GM19240 (cell line): ENCODE measurements at regions not wholly inside any gene's neighbourhood (a gene's known extent, or its start where the extent isn't known, plus 50 kb on each side); places are given as distances from the start of the nearest gene placed in this dataset.

Source experiments
- DNase-seq: peaks from one replicate; pipeline ENCODE4 v3.0.0; 2011; ENCODE audit warnings: low spot score; ENCODE audit not compliant: insufficient read length

GRCh38 chr2:60167089-60167488, 386.4 kb downstream of the BCL11A start:
- no peak for DNase-seq

- no peak for DNase-seq
Measured at GRCh38 chr2:60163691-60164090, 389.8 kb downstream of the BCL11A start.

GRCh38 chr2:60159519-60159918, 393.9 kb downstream of the BCL11A start:
- no peak for DNase-seq

- DNase-seq = no peak
Measured at GRCh38 chr2:60158262-60158661, 395.2 kb downstream of the BCL11A start.

GRCh38 chr2:60157283-60157682, 396.2 kb downstream of the BCL11A start:
- no peak for DNase-seq

DNA sequence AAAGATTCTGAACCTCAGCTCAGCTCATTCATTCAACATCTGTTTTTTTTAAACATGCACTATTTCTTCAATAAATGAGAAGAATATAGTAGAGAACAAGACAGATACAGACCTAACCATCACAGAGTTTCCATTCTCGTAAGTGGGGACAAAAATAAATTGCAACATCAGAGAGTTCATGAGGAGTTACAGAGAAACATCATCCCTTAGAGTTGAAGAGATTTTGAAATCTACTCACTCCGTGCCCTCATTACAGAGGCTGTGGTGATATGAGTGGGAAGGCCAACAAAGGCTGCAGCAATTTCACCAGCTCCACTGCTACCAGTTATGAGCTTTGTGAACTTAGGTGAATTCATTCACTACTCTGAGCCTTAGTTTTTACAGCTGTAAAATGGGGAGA, 399.3 kb downstream of the BCL11A start:
- no peak for DNase-seq

DNA sequence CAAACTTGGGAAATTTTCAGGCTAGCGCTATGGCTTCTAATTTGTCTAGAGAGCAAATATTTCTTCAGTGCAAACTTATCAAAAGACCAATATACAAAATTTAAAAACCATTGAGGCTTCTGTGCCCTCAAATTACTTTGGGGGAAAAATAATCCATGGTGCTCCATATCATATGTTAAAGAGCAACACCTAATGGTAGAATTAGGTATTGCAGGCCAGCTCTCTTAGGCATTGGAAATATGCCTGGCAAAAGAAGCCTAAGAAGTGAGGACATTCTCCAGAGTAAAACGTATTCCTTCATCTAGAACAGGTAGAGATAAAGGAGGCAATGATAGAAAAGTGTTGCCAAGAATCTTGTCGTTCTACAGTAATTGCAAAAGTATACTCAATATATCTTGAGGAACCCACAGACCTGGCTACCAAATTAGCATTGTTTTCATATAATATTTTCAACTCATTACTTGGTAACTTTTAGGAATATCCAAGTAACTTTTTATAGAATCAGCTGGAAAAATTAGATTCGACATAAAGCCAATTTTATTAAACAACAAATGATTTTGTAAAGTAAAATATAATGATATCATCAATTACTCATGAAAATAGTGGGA, 401.1 kb downstream of the BCL11A start:
- no peak for DNase-seq

DNA sequence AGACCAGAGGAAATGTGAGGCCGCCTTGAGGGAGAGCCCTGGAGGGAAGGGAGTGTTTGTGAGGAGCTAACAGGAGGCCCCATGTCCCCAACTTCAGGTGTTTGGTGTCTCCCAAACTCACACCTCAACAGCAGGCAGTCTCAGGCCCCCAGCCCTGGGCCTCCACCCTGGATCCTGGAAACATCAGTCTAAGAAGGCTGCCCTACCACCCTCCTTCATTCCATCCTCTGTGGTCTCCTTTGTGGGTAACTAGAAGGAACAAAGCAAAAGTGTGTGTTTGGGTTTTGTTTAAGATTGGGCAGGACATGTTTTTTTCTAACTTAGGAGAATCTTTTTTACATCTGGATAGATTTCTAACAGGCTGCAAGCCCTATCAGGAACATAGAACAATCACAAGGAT, 404.3 kb downstream of the BCL11A start:
- no peak for DNase-seq

GRCh38 chr2:60148716-60149115, 404.7 kb downstream of the BCL11A start:
- no peak for DNase-seq

- DNase-seq = no peak
Measured at GRCh38 chr2:60140185-60140584, 413.3 kb downstream of the BCL11A start.

- no peak for DNase-seq
Measured at GRCh38 chr2:60136913-60137312, 416.5 kb downstream of the BCL11A start.

DNA sequence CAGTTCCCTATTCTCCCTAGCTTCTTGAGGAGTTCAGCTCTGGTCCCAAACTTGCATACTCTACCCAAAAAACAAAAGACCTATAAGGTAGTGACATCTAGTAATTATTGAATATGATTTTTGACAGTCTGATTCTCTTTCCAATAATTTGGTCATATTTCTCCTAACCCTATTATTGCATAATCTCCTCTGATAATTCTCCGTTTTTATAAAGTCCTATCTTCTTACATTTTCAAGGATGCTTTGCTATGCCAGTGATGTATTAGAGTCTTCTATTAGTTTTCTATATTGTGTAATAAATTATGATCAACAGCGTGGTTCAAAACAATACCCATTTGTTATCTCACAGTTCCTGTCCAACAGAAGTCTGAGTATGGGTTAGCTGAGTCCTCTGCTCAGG, 426.3 kb downstream of the BCL11A start:
- DNase-seq = no peak

DNA sequence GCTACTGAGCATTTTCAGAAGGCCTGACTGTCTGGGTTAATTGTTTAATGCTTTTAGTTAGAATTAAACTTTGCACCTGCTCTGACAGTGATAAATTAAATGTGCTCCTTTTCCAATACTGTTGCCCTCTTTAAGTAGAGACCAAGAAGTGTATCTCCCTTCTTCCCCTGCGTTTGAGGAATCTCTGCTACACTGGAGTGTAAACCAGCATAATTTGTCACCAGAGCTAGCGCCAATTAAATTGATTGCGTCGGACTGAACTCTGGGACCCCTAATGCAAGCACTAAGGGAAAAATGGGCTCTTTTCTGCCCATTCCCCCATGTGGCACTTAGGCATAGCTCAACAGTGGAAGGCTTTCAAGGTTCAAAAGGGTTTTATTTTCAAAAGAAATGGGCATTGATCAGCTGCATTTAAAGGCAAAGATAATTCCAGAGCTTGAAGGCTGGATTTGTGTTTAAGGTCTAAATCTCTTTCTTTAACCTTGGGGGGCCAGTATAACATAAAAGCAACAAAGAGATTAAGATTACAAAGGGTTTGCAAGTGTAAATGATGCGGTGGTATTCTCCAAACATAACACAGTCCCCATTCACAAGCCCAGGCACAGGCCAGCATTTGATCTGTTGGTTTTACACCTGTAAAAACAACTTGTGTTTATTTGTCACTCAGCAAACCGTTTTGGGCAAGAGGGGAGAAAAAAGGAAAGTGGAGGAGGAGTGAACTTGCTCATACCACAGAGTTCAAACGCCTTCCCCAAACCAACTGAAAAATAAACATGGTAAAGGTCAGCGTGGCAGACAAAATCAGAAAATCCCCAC, 427.6 kb downstream of the BCL11A start:
- no peak for DNase-seq

- no peak for DNase-seq
Measured at GRCh38 chr2:60119778-60120177, 433.7 kb downstream of the BCL11A start.

GRCh38 chr2:60118917-60119316, 434.5 kb downstream of the BCL11A start:
- no peak for DNase-seq

DNA sequence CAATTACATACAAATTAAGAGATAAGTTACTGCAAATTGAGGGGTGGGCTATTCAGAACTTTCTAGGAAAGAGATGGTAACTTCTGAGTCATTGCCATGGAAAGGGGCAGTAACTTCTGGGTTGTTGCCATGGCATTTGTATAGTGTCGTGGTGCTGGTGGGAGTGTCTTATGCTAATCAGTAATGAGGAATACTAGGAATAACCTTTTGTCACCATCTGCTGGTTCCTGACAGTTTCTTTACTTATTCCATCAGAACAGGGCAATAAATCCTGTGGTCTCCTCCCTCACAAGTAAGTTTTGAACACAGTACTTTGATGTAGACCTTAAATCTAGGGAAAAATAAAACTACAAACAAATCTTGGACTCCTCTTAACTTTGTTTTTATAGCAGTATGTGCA, 435.4 kb downstream of the BCL11A start:
- DNase-seq = no peak

DNA sequence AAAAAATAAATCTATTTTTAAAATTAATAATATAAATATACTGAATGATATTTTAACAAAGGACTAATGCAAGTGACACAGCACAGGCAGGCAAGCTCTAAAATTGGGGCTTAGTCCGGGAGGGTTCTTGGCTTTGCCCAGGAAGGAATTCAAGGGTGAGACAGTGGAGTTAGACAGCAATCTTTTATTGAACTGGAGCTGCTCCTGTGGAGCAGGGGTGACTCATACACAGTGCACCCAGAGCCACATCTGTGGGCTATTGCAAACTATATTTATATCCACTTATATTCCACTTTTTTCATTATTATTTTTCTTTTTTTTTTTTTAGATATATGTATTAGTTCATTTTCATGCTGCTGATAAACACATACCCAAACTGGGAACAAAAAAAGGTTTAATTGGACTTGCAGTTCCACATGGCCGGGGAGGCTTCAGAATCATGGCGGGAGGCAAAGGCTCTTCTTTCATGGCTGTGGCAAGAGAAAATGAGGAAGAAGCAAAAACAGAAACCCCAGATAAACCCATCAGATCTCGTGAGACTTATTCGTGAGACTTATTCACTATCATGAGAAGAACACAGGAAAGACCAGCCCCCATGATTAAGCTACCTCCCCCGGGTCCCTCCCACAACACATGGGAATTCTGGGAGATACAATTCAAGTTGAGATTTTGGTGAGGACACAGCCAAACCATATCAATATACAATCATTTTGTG, 437.1 kb downstream of the BCL11A start:
- DNase-seq = no peak

DNA sequence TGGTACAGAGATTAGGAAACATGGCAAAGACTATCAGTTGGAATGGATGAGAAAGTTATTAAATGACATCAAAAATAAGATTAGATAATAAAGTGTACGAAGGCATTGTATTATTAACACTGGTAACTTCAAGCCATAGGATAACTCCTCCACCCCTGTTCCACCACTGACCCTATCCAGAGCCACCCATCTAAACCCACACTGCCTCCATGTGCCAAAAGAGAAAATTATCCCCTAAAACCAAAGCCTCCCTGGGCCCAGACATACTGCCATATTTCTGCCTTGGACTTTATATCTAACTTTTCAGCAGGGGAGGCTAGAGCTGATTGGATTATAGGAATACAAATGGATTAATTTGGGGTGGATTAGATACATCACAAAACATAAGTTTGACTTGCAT, 443.7 kb downstream of the BCL11A start:
- no peak for DNase-seq

DNA sequence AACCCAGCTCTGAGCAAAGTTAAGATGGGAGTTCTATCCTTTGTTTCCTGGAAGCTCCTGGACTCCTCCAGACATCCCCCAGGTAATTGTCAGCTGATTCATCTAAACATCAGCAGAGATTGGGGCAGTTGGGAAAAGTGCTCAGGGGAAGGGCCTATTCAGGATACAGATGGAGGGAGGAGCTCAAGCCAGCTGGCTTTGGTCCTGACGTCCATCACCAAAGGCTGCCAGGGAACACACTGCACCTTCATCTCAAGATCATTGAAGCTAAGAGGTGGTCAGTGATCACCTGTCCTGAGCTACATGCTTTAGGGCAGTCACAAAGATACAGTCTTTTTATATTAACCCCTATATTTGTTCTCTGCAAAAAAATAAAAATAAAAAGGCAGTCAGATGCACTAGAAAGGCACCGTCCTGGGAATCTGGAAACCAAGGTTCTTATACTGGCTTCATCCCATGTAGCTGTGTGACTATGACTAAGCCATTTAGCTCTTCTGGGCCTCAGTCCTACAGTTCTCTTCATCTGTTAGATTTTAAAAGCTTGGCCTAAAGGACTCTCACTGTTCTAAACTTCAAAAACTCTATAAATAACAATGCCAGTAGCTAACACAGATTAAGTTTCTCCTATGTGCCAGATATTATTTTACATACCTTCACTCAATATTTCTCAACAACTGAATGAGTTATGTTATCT, 446.5 kb downstream of the BCL11A start:
- DNase-seq = no peak

GRCh38 chr2:60105906-60106305, 447.5 kb downstream of the BCL11A start:
- no peak for DNase-seq

GRCh38 chr2:60104514-60105505, 448.6 kb downstream of the BCL11A start:
- DNase-seq = no peak
